Breast epithelium (tissue), 4 donors: ENCODE measurements at regions not wholly inside any gene's neighbourhood (a gene's known extent, or its start where the extent isn't known, plus 50 kb on each side); places are given as distances from the start of the nearest gene placed in this dataset.

Experiments used
- DNase-seq, 2 donors: peaks; one replicate each; pipeline ENCODE4 v3.0.0-alpha.2; 2019; ENCODE audit warnings: low spot score in 2 of 2
- H3K27ac ChIP-seq, 2 donors: fragments of 200-600 bp; sonication (generic) in 1 of 2; one replicate each; pipeline ENCODE4 v1.5.1; 2016 to 2019; ENCODE audit warnings: mild to moderate bottlenecking in 1 of 2
- H3K27me3 ChIP-seq, 2 donors: fragments of 200-600 bp; sonication (generic) in 1 of 2; one replicate each; pipeline versions ENCODE4 v1.5.1 to v1.6.0; 2017 to 2019; ENCODE audit warnings: control low read depth in 1 of 2, mild to moderate bottlenecking in 1 of 2
- H3K36me3 ChIP-seq: fragments of 200-600 bp; one replicate; pipeline ENCODE4 v1.5.1; 2019
- H3K4me1 ChIP-seq, 2 donors: fragments of 200-600 bp; sonication (generic); one replicate each; pipeline ENCODE4 v1.5.1; 2016 to 2019; ENCODE audit warnings: control low read depth in 1 of 2
- H3K4me3 ChIP-seq, 3 donors: fragments of 200-600 bp; sonication (generic); 1 replicate in 2 of 3; 2 replicates in 1 of 3; pipeline ENCODE4 v1.5.1; 2016 to 2019; ENCODE audit warnings: mild to moderate bottlenecking in 3 of 3, moderate library complexity in 2 of 3
- H3K9me3 ChIP-seq, 2 donors: fragments of 200-600 bp; sonication (generic) in 1 of 2; one replicate each; pipeline ENCODE4 v1.5.1; 2016 to 2019; ENCODE audit warnings: control low read depth in 1 of 2
- POLR2A ChIP-seq: fragments of 450-650 bp; IDR thresholded peaks from one replicate; pipeline ENCODE4 v1.6.1; 2016; ENCODE audit warnings: antibody characterized with exemption, mild to moderate bottlenecking, moderate library complexity
- POLR2AphosphoS5 ChIP-seq, 3 donors: sonication (generic); formaldehyde crosslinking; IDR thresholded peaks; one replicate each; pipeline ENCODE4 v1.6.1; 2017; ENCODE audit warnings: antibody characterized with exemption in 3 of 3
- intact Hi-C: fragments of 100-400 bp; cut with DNase I; formaldehyde crosslinking; loops from one replicate; pipeline ENCODE4 v1.15.1; 2023; ENCODE audit warnings: low total_unique reads
- TF ChIP-seq, protein P1 (sequence below), 3 donors: fragments of 450-650 bp; IDR thresholded peaks; one replicate each; pipeline ENCODE4 v1.5.1; 2016 to 2017; ENCODE audit warnings: antibody characterized with exemption in 3 of 3, mild to moderate bottlenecking in 3 of 3, moderate library complexity in 3 of 3

DNA sequence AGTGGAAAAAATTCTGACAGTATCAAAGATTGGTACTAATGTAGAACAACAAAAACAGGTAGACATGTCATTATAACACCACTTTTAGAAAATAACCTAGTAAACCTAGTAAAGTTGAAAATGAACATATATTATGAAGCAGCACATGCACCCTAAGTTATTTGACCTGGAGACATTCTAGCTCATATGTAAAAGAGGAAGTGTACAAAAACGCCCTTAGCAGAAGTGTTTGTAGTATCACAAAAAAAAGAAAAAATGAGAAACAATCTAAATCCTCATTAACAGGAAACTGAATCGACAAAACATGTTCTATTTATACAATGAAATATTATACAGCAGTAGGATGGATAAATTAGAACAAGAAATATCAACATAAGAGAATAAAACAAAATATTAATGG, 318.9 kb upstream of the PPP1R2C start:
- Histone ChIP-seq H3K27ac (no peak overlapping the region), H3K4me3 (no peak overlapping the region), H3K36me3 (no peaks in the 10 kb centered on the region), H3K9me3 (no peaks in the 10 kb centered on the region), H3K4me1 (no peaks in the 10 kb centered on the region), H3K27me3 (peaks cover 0 to 16% of the 10 kb centered on the region in 2 donors)
- no peak for DNase-seq
- TF ChIP-seq POLR2A (no peak), POLR2AphosphoS5 (IDR thresholded peaks at IDR 0.05) (no peak)
- TF ChIP-seq, protein P1, sequence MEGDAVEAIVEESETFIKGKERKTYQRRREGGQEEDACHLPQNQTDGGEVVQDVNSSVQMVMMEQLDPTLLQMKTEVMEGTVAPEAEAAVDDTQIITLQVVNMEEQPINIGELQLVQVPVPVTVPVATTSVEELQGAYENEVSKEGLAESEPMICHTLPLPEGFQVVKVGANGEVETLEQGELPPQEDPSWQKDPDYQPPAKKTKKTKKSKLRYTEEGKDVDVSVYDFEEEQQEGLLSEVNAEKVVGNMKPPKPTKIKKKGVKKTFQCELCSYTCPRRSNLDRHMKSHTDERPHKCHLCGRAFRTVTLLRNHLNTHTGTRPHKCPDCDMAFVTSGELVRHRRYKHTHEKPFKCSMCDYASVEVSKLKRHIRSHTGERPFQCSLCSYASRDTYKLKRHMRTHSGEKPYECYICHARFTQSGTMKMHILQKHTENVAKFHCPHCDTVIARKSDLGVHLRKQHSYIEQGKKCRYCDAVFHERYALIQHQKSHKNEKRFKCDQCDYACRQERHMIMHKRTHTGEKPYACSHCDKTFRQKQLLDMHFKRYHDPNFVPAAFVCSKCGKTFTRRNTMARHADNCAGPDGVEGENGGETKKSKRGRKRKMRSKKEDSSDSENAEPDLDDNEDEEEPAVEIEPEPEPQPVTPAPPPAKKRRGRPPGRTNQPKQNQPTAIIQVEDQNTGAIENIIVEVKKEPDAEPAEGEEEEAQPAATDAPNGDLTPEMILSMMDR (IDR thresholded peaks at IDR 0.05): no peak
- intact Hi-C loops: no loop called here

DNA sequence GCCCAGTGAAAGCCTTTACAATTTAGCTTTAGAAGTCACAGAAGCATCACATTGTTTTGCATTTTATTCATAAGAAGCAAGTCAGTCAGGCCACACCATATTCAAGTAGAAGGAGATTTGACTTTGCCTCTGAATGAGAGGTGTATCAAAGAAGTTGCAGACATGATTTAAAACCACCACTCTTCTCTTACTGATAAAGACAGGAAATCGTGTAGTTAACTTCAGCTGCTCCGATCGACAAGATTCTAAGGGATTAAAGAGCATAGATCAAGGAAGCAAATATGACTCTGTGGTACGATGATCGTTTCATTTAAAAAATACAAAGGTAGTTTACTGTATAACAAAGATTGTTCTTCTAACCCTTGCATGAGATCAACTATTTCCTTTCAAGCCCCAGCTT, 328.0 kb upstream of the PPP1R2C start:
- no peak for TF ChIP-seq POLR2A
- TF ChIP-seq POLR2AphosphoS5 (IDR thresholded peaks at IDR 0.05): no peak
- TF ChIP-seq, protein P1 (IDR thresholded peaks at IDR 0.05): no peak
- intact Hi-C loops: no loop called here
- Histone ChIP-seq H3K36me3 (no peaks in the 10 kb centered on the region), H3K27me3 (peaks cover 0 to 33% of the 10 kb centered on the region in 2 donors), H3K9me3 (no peaks in the 10 kb centered on the region), H3K4me1 (no peaks in the 10 kb centered on the region), H3K4me3 (no peak overlapping the region), H3K27ac (no peak overlapping the region)
- no peak for DNase-seq

DNA sequence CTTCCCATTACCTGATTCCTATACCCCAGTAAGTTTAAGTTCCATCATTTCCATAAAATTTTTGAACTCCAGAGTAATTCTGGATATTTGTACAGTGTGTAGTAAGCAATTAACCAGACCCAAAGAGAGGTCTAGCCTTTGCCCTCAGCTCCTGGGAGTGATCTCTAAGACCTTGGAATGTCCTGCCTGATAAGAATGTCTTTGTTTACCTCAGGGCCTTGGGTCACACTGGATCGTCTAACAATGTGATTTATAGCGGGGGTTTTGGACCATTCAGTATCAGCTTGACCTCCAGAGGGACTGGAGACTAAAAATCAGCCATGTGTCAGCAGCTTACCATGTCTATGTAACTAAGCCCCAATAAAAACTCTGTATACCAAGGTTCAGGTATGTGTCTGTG, 330.9 kb upstream of the PPP1R2C start:
- Histone ChIP-seq H3K27me3 (peaks cover 0 to 31% of the 10 kb centered on the region in 2 donors), H3K4me3 (no peak overlapping the region), H3K9me3 (no peaks in the 10 kb centered on the region), H3K27ac (no peak overlapping the region), H3K36me3 (no peaks in the 10 kb centered on the region), H3K4me1 (no peaks in the 10 kb centered on the region)
- DNase-seq: no peak
- intact Hi-C loops: no loop called here
- TF ChIP-seq POLR2AphosphoS5 (IDR thresholded peaks at IDR 0.05) (no peak), POLR2A (no peak)
- TF ChIP-seq, protein P1 (IDR thresholded peaks at IDR 0.05): no peak

DNA sequence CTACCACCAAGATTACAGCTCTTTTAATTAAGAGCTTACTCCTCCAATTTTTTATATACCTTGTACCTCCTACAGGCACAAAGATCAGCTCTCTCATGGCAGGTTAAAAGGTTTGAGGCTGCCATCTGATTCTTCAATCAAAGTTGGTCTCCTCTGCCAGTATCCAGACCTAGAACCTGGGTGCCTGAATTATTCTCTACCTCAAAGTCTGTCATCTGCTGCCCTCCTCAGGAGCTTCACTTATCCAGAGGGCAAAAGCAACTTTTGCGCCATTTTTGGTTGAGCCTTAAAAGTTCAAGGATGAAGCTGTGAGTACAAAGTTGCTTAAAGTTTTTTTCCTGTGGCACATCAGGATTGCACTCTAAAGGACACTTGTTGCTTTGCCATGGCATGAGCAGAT, 343.7 kb upstream of the PPP1R2C start:
- peaks cover 0 to 6% of the 10 kb centered on the region in 2 donors for H3K27me3 ChIP-seq
- H3K4me3 ChIP-seq: no peak overlapping the region
- TF ChIP-seq POLR2A: no peak
- no peak for TF ChIP-seq POLR2AphosphoS5 (IDR thresholded peaks at IDR 0.05)
- TF ChIP-seq, protein P1 (IDR thresholded peaks at IDR 0.05): no peak
- H3K4me1 ChIP-seq: no peaks in the 10 kb centered on the region
- H3K9me3 ChIP-seq: no peaks in the 10 kb centered on the region
- H3K36me3 ChIP-seq: no peaks in the 10 kb centered on the region
- DNase-seq: no peak
- H3K27ac ChIP-seq: no peak overlapping the region
- intact Hi-C loops: no loop called here

DNA sequence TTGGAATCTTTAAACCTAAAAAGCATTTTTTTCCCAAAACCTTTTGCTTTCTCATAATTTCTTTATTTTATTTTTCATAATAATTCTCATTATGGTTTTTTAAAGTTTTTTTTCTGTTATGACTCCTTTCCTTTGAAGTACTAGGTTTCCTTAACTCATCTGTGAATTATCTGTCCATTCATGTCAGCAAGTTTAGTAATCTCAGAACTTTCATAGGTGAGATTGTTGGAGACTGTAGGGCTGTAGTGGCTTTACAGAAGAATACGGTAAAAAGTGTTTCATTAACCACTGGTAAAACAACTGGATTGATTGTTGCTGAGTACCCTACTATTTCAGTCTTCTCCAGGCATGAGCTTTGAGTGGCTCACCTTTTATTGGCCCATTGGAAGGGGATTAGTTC, 361.7 kb upstream of the PPP1R2C start:
- Histone ChIP-seq H3K9me3 (no peaks in the 10 kb centered on the region), H3K27ac (no peak overlapping the region), H3K4me3 (no peak overlapping the region), H3K4me1 (no peaks in the 10 kb centered on the region), H3K36me3 (no peaks in the 10 kb centered on the region), H3K27me3 (peaks cover 0 to 3% of the 10 kb centered on the region in 2 donors)
- intact Hi-C loops: no loop called here
- no peak for DNase-seq
- TF ChIP-seq, protein P1 (IDR thresholded peaks at IDR 0.05): no peak
- no peak for TF ChIP-seq POLR2A
